ENCODE measurements at regions not wholly inside any gene's neighbourhood (a gene's known extent, or its start where the extent isn't known, plus 50 kb on each side); places are given as distances from the start of the nearest gene placed in this dataset.
"Not testable (repeated sequence)": the region's sequence is repeated elsewhere in the genome, so short reads cannot be mapped to it uniquely, and the experiment has no call there.

- no peaks in the 10 kb centered on the region for H3K27me3 ChIP-seq (replicated peaks; ENCODE audit: insufficient read depth)
- no peaks in the 10 kb centered on the region for H3K9me3 ChIP-seq
- H3K4me1 ChIP-seq (replicated peaks): no peaks in the 10 kb centered on the region
- H3K36me3 ChIP-seq: no peaks in the 10 kb centered on the region
- intact Hi-C loops (cut with DNase I): no loop called here
- no peak for DNase-seq (ENCODE audit: low spot score)
- no peak overlapping the region for H3K27ac ChIP-seq
- 68% methylated on average over 2 of the region's 2 CpGs for WGBS
- H3K4me3 ChIP-seq: no peak overlapping the region
- TF ChIP-seq POLR2A (IDR thresholded peaks at IDR 0.05) (no peak), CTCF (IDR thresholded peaks at IDR 0.05) (no peak), POLR2AphosphoS5 (IDR thresholded peaks at IDR 0.05) (no peak)
These were observed 365.6 kb upstream of the DPPA4 start for GRCh38 chr3:109702976-109703375.

GRCh38 chr3:109705133-109705532, 367.8 kb upstream of the DPPA4 start:
- DNase-seq (ENCODE audit: low spot score); H3K27ac ChIP-seq; H3K4me3 ChIP-seq; intact Hi-C loops (cut with DNase I); H3K9me3 ChIP-seq; H3K36me3 ChIP-seq; H3K4me1 ChIP-seq (replicated peaks); H3K27me3 ChIP-seq (replicated peaks; ENCODE audit: insufficient read depth): not testable (repeated sequence)
- 80% methylated on average over 1 of the region's 1 CpG for WGBS

GRCh38 chr3:109707617-109708016, 370.3 kb upstream of the DPPA4 start:
- TF ChIP-seq POLR2A (IDR thresholded peaks at IDR 0.05): no peak
- no peak for TF ChIP-seq CTCF (IDR thresholded peaks at IDR 0.05)
- TF ChIP-seq POLR2AphosphoS5 (IDR thresholded peaks at IDR 0.05): no peak
- intact Hi-C loops (cut with DNase I): no loop called here
- DNase-seq (ENCODE audit: low spot score): no peak
- no peaks in the 10 kb centered on the region for H3K9me3 ChIP-seq
- H3K27me3 ChIP-seq (replicated peaks; ENCODE audit: insufficient read depth): no peaks in the 10 kb centered on the region
- no peak overlapping the region for H3K27ac ChIP-seq
- 47% methylated on average over 2 of the region's 2 CpGs for WGBS
- H3K4me3 ChIP-seq: no peak overlapping the region
- H3K4me1 ChIP-seq (replicated peaks): no peaks in the 10 kb centered on the region
- no peaks in the 10 kb centered on the region for H3K36me3 ChIP-seq

- H3K27ac ChIP-seq: no peak overlapping the region
- DNase-seq (ENCODE audit: low spot score): no peak
- WGBS: 65% methylated on average over 2 of the region's 2 CpGs
- intact Hi-C loops (cut with DNase I): no loop called here
- H3K9me3 ChIP-seq: no peaks in the 10 kb centered on the region
- no peak overlapping the region for H3K4me3 ChIP-seq
- no peaks in the 10 kb centered on the region for H3K27me3 ChIP-seq (replicated peaks; ENCODE audit: insufficient read depth)
- no peak for TF ChIP-seq POLR2A (IDR thresholded peaks at IDR 0.05)
- TF ChIP-seq CTCF (IDR thresholded peaks at IDR 0.05): no peak
- no peak for TF ChIP-seq POLR2AphosphoS5 (IDR thresholded peaks at IDR 0.05)
- H3K4me1 ChIP-seq (replicated peaks): no peaks in the 10 kb centered on the region
- H3K36me3 ChIP-seq: no peaks in the 10 kb centered on the region
These were observed 375.9 kb upstream of the DPPA4 start for GRCh38 chr3:109713288-109713687.

GRCh38 chr3:109715707-109716106, 378.4 kb upstream of the DPPA4 start:
- no peaks in the 10 kb centered on the region for H3K9me3 ChIP-seq
- TF ChIP-seq CTCF (IDR thresholded peaks at IDR 0.05) (no peak), POLR2AphosphoS5 (IDR thresholded peaks at IDR 0.05) (no peak), POLR2A (IDR thresholded peaks at IDR 0.05) (no peak)
- H3K27me3 ChIP-seq (replicated peaks; ENCODE audit: insufficient read depth): no peaks in the 10 kb centered on the region
- H3K4me1 ChIP-seq (replicated peaks): no peaks in the 10 kb centered on the region
- intact Hi-C loops (cut with DNase I): no loop called here
- H3K27ac ChIP-seq: no peak overlapping the region
- DNase-seq (ENCODE audit: low spot score): no peak
- WGBS: 62% methylated on average over 3 of the region's 3 CpGs
- no peak overlapping the region for H3K4me3 ChIP-seq
- H3K36me3 ChIP-seq: no peaks in the 10 kb centered on the region

Measured in prostate gland (tissue), 2 donors.